ENCODE measurements at regions not wholly inside any gene's neighbourhood (a gene's known extent, or its start where the extent isn't known, plus 50 kb on each side); places are given as distances from the start of the nearest gene placed in this dataset.

GRCh38 chr2:151040039-151040438 lies 221.6 kb downstream of the RBM43 start:
- Histone ChIP-seq H3K4me1 (replicated peaks) (no peaks in the 10 kb centered on the region), H3K36me3 (no peaks in the 10 kb centered on the region), H3K4me3 (no peak overlapping the region), H3K9me3 (no peaks in the 10 kb centered on the region), H3K27ac (no peak overlapping the region), H3K27me3 (replicated peaks; ENCODE audit: insufficient read depth) (no peaks in the 10 kb centered on the region)
- no peak for TF ChIP-seq POLR2AphosphoS5 (IDR thresholded peaks at IDR 0.05)
- TF ChIP-seq, protein P1, sequence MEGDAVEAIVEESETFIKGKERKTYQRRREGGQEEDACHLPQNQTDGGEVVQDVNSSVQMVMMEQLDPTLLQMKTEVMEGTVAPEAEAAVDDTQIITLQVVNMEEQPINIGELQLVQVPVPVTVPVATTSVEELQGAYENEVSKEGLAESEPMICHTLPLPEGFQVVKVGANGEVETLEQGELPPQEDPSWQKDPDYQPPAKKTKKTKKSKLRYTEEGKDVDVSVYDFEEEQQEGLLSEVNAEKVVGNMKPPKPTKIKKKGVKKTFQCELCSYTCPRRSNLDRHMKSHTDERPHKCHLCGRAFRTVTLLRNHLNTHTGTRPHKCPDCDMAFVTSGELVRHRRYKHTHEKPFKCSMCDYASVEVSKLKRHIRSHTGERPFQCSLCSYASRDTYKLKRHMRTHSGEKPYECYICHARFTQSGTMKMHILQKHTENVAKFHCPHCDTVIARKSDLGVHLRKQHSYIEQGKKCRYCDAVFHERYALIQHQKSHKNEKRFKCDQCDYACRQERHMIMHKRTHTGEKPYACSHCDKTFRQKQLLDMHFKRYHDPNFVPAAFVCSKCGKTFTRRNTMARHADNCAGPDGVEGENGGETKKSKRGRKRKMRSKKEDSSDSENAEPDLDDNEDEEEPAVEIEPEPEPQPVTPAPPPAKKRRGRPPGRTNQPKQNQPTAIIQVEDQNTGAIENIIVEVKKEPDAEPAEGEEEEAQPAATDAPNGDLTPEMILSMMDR (IDR thresholded peaks at IDR 0.05): no peak
- no peak for TF ChIP-seq POLR2A (IDR thresholded peaks at IDR 0.05)
- whole genome bisulfite sequencing: 48% methylated on average over 3 of the region's 3 CpGs
- DNase-seq (ENCODE audit: low spot score): no peak
- intact Hi-C loops (cut with DNase I): no loop called here

DNA sequence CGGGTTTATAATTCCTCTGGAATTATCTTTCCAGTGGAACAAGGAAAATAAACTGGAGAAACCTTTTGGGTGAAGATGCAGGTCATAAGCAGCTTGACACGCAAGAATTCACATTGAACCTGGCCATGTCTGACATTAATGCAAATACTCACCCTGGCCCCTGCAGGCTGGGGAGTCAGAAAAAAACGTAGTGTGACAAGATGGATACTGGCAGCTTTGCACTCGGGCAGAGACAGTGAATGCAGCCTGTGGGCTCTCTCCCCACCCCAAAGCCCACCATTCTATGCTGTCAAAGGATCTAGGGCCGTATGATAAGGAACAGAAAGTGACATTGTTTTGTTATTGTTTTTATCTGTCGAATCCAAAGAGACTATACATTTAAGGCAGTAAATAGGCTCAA lies 223.1 kb downstream of the RBM43 start:
- H3K27ac ChIP-seq: no peak overlapping the region

DNA sequence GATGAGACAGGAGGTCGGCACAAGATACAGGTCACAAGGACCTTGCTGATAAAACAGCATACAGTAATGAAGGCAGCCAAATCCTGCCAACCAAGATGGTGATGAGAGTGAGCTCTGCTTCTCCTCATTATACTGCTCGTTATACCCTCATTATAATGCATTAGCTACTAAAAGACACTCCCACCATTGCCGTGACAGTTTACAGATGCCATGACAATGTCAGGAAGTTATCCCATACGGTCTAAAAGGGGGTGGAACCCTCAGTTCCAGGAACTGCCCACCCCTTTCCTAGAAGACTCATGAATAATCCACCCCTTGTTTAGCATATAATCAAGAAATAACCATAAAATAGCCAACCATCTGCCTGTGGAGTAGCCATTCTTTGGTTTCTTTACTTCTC lies 224.2 kb downstream of the RBM43 start:
- H3K27me3 ChIP-seq (replicated peaks; ENCODE audit: insufficient read depth): no peaks in the 10 kb centered on the region
- WGBS: 71% methylated on average over 4 of the region's 4 CpGs
- no peak for DNase-seq (ENCODE audit: low spot score)

More for the DNA sequence above, 223.1 kb downstream of the RBM43 start:
- Histone ChIP-seq H3K4me3 (no peak overlapping the region), H3K27me3 (replicated peaks; ENCODE audit: insufficient read depth) (no peaks in the 10 kb centered on the region), H3K36me3 (no peaks in the 10 kb centered on the region), H3K9me3 (no peaks in the 10 kb centered on the region), H3K4me1 (replicated peaks) (no peaks in the 10 kb centered on the region)
- no peak for DNase-seq (ENCODE audit: low spot score)
- TF ChIP-seq, protein P1 (IDR thresholded peaks at IDR 0.05): no peak
- 83% methylated on average over 6 of the region's 6 CpGs for WGBS
- intact Hi-C loops (cut with DNase I): no loop called here

DNA sequence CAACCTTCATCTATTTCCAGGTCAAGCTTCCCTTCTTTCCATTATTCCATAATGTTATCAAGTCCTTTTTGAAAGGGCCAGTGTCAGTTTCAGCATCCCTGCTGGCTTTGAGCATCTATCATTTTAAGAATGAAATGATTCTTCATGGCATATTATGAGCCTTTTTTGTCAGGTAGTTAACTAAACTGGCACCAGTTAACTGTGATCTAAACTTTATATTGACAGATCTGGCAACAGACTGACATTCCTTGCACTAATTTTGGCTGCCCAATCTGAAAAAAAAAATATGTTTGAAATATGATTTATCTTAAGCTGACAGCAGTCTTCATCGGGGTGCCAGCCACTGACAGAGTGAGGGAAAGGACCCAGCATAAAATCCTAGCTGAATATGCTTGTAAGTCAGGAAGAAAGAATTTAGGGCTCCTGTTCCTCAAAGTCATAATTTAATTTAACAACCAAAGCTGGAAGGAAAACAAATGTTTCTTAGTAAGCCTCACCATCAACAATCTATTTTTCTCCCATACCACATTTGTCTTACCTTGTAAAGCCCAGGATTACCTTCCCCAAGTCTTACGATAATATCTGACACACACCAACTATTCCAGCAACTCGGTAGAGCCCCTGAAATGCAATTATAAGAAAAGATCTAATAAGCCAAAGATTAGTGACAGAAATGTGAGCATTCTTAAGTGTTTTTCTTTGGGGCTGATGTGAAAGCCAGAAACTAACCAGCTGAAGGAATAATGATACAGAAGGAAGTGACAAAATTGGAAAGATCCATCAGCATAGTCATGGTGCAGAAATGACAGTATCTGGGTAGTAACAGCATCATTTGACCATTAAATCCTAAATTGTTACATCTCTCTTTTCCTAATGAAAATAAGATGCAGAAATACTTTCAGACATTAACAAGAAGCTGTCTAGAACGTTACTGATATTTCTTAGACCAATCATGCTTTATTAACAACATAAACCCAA lies 228.1 kb downstream of the RBM43 start:
- Histone ChIP-seq H3K4me3 (no peak overlapping the region), H3K36me3 (no peaks in the 10 kb centered on the region), H3K4me1 (replicated peaks) (no peaks in the 10 kb centered on the region), H3K27ac (no peak overlapping the region), H3K27me3 (replicated peaks; ENCODE audit: insufficient read depth) (peaks cover 3% of the 10 kb centered on the region), H3K9me3 (no peaks in the 10 kb centered on the region)
- intact Hi-C loops (cut with DNase I): no loop called here
- no peak for TF ChIP-seq POLR2AphosphoS5 (IDR thresholded peaks at IDR 0.05)
- DNase-seq (ENCODE audit: low spot score): no peak
- WGBS: 26% methylated on average over 4 of the region's 4 CpGs

More for the DNA sequence above, 224.2 kb downstream of the RBM43 start:
- Histone ChIP-seq H3K9me3 (no peaks in the 10 kb centered on the region), H3K36me3 (no peaks in the 10 kb centered on the region), H3K4me3 (no peak overlapping the region), H3K27ac (no peak overlapping the region), H3K4me1 (replicated peaks) (no peaks in the 10 kb centered on the region)
- TF ChIP-seq POLR2AphosphoS5 (IDR thresholded peaks at IDR 0.05) (no peak), POLR2A (IDR thresholded peaks at IDR 0.05) (no peak)
- TF ChIP-seq, protein P1 (IDR thresholded peaks at IDR 0.05): no peak
- intact Hi-C loops (cut with DNase I): no loop called here

- no peak for DNase-seq (ENCODE audit: low spot score)
- intact Hi-C loops (cut with DNase I): no loop called here
- Histone ChIP-seq H3K4me3 (no peak overlapping the region), H3K27ac (no peak overlapping the region), H3K36me3 (no peaks in the 10 kb centered on the region), H3K9me3 (no peaks in the 10 kb centered on the region), H3K4me1 (replicated peaks) (no peaks in the 10 kb centered on the region), H3K27me3 (replicated peaks; ENCODE audit: insufficient read depth) (peaks cover 3% of the 10 kb centered on the region)
- TF ChIP-seq POLR2AphosphoS5 (IDR thresholded peaks at IDR 0.05): no peak
- TF ChIP-seq POLR2A (IDR thresholded peaks at IDR 0.05): no peak
- WGBS: 35% methylated on average over 2 of the region's 2 CpGs
Measured at GRCh38 chr2:151032741-151033191, 228.9 kb downstream of the RBM43 start.

All from prostate gland (tissue), 2 donors.